ENCODE measurements at regions not wholly inside any gene's neighbourhood (a gene's known extent, or its start where the extent isn't known, plus 50 kb on each side); places are given as distances from the start of the nearest gene placed in this dataset.

DNA sequence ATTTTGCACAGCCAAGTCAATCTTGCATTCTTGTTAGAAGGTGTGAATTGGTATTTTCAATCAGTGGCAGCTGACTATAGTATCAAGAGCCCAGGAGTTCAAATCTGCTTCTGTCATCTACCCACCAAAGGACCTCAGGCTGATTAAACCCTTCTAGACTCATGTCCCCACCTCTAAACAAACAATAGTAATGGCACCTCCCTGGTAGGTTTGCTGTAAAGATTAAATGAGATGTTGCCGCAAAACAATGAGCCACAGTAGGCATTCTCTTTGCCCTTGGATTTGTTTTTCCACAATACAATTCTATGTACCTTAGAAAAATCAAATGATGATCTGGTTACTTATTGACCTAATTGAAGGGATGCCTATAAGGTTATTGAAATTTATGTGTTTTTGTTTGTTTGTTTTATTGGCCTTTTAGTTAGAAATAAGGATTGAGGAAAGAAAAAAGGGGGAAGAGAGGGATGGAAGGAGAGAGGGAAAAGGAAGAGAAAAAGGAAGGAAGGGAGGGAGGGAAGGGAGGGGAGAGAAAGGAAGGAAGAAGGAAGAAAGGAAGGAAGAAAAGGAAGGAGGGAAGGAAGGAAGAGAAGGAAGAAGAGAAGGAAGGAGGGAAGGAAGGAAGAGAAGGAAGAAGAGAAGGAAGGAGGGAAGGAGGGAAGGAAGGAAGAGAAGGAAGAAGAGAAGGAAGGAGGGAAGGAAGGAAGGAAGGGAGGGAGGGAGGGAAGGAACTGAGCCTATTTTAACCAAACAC is 110.7 kb downstream of the ETS2 start:
- TF ChIP-seq, protein P1, sequence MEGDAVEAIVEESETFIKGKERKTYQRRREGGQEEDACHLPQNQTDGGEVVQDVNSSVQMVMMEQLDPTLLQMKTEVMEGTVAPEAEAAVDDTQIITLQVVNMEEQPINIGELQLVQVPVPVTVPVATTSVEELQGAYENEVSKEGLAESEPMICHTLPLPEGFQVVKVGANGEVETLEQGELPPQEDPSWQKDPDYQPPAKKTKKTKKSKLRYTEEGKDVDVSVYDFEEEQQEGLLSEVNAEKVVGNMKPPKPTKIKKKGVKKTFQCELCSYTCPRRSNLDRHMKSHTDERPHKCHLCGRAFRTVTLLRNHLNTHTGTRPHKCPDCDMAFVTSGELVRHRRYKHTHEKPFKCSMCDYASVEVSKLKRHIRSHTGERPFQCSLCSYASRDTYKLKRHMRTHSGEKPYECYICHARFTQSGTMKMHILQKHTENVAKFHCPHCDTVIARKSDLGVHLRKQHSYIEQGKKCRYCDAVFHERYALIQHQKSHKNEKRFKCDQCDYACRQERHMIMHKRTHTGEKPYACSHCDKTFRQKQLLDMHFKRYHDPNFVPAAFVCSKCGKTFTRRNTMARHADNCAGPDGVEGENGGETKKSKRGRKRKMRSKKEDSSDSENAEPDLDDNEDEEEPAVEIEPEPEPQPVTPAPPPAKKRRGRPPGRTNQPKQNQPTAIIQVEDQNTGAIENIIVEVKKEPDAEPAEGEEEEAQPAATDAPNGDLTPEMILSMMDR (IDR thresholded peaks at IDR 0.05; ENCODE audit: extremely low read depth in 1 of 2, insufficient read depth in 1 of 2, low read depth in 1 of 2, low read length in 2 of 2), result no peak
- TF ChIP-seq POLR2A (IDR thresholded peaks at IDR 0.05; ENCODE audit: low read depth, low read length) (no peak), POLR2AphosphoS5 (IDR thresholded peaks at IDR 0.05; ENCODE audit: insufficient read depth, low read depth, low read length) (no peak), EZH2 (IDR thresholded peaks at IDR 0.05; ENCODE audit: borderline replicate concordance, low read depth, low read length, severe bottlenecking) (no peak), MYC (IDR thresholded peaks at IDR 0.05; ENCODE audit: low read depth, low read length) (no peak), GATA2 (IDR thresholded peaks at IDR 0.05; ENCODE audit: insufficient read depth, insufficient read length, low read depth, low read length) (no peak), JUN (IDR thresholded peaks at IDR 0.05; ENCODE audit: borderline replicate concordance, insufficient read depth, insufficient read length, low read depth) (no peak)
- TF ChIP-seq, protein P2, sequence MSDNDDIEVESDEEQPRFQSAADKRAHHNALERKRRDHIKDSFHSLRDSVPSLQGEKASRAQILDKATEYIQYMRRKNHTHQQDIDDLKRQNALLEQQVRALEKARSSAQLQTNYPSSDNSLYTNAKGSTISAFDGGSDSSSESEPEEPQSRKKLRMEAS (IDR thresholded peaks at IDR 0.05; ENCODE audit: insufficient read depth, insufficient read length), result no peak

Data from endothelial cell of umbilical vein (primary cell).